ENCODE measurements at regions not wholly inside any gene's neighbourhood (a gene's known extent, or its start where the extent isn't known, plus 50 kb on each side); places are given as distances from the start of the nearest gene placed in this dataset.

- Histone ChIP-seq H3K4me1 (ENCODE audit: insufficient read depth, low read length) (no peaks in the 10 kb centered on the region), H3K27ac (ENCODE audit: low read depth in 1 of 2, low read length in 2 of 2) (no peak overlapping the region), H3K4me3 (ENCODE audit: low read length) (no peak overlapping the region), H3K36me3 (ENCODE audit: insufficient read depth, low read length) (no peaks in the 10 kb centered on the region), H3K27me3 (ENCODE audit: control insufficient read depth in 1 of 2, insufficient read depth in 2 of 2, low read length in 2 of 2) (peaks cover 0 to 3% of the 10 kb centered on the region in 2 experiments), H3K9me3 (ENCODE audit: control insufficient read depth in 1 of 2, insufficient read depth in 1 of 2, low read length in 2 of 2) (no peaks in the 10 kb centered on the region)
- Mint-ChIP-seq H3K4me3 (no peak overlapping the region), H3K27ac (no peak overlapping the region), H3K4me1 (ENCODE audit: low read depth) (no peaks in the 10 kb centered on the region), H3K9me3 (no peaks in the 10 kb centered on the region), H3K36me3 (ENCODE audit: low read depth) (no peaks in the 10 kb centered on the region), H3K27me3 (no peaks in the 10 kb centered on the region)
- DNase-seq (no peak), ATAC-seq (ENCODE audit: poor library complexity) (no peak)
- intact Hi-C loops (cut with DNase I, micrococcal nuclease) = no loop called here
- POLR2A ChIA-PET = no interaction called here
- CTCF ChIA-PET = interaction anchor here (1.9 kb wide), 1 partner anchor 10 kb away, joined by 4 read pairs; no protein-coding TSS in a partner anchor
- TF ChIP-seq CTCF (IDR thresholded peaks at IDR 0.05) = no peak
These were observed 207.5 kb upstream of the SAMSN1 start for GRCh38 chr21:14753466-14754258.

GRCh38 chr21:14753069-14753465, 207.0 kb upstream of the SAMSN1 start:
- intact Hi-C loops (cut with DNase I, micrococcal nuclease) = no loop called here
- Mint-ChIP-seq H3K9me3 (no peaks in the 10 kb centered on the region), H3K4me3 (no peak overlapping the region), H3K36me3 (ENCODE audit: low read depth) (no peaks in the 10 kb centered on the region), H3K27ac (no peak overlapping the region), H3K27me3 (no peaks in the 10 kb centered on the region), H3K4me1 (ENCODE audit: low read depth) (no peaks in the 10 kb centered on the region)
- DNase-seq = no peak
- no peaks in the 10 kb centered on the region for H3K36me3 ChIP-seq (ENCODE audit: insufficient read depth, low read length)
- no peak overlapping the region for H3K27ac ChIP-seq (ENCODE audit: low read depth in 1 of 2, low read length in 2 of 2)
- no peak overlapping the region for H3K4me3 ChIP-seq (ENCODE audit: low read length)
- peaks cover 0 to 3% of the 10 kb centered on the region in 2 experiments for H3K27me3 ChIP-seq (ENCODE audit: control insufficient read depth in 1 of 2, insufficient read depth in 2 of 2, low read length in 2 of 2)
- ATAC-seq (ENCODE audit: poor library complexity) = no peak
- no peak for TF ChIP-seq CTCF (IDR thresholded peaks at IDR 0.05)
- ChIA-PET POLR2A (no interaction called here), CTCF (interaction anchor here (1.9 kb wide), 1 partner anchor 11 kb away, joined by 4 read pairs; no protein-coding TSS in a partner anchor)
- no peaks in the 10 kb centered on the region for H3K4me1 ChIP-seq (ENCODE audit: insufficient read depth, low read length)
- no peaks in the 10 kb centered on the region for H3K9me3 ChIP-seq (ENCODE audit: control insufficient read depth in 1 of 2, insufficient read depth in 1 of 2, low read length in 2 of 2)

GRCh38 chr21:14752345-14752909, 206.3 kb upstream of the SAMSN1 start:
- H3K36me3 ChIP-seq (ENCODE audit: insufficient read depth, low read length) = no peaks in the 10 kb centered on the region
- H3K9me3 ChIP-seq (ENCODE audit: control insufficient read depth in 1 of 2, insufficient read depth in 1 of 2, low read length in 2 of 2) = no peaks in the 10 kb centered on the region
- Mint-ChIP-seq H3K4me3 (no peak overlapping the region), H3K36me3 (ENCODE audit: low read depth) (no peaks in the 10 kb centered on the region), H3K27ac (no peak overlapping the region), H3K9me3 (no peaks in the 10 kb centered on the region), H3K27me3 (no peaks in the 10 kb centered on the region), H3K4me1 (ENCODE audit: low read depth) (no peaks in the 10 kb centered on the region)
- H3K27ac ChIP-seq (ENCODE audit: low read depth in 1 of 2, low read length in 2 of 2) = no peak overlapping the region
- H3K4me3 ChIP-seq (ENCODE audit: low read length) = no peak overlapping the region
- H3K4me1 ChIP-seq (ENCODE audit: insufficient read depth, low read length) = no peaks in the 10 kb centered on the region
- intact Hi-C loops (cut with DNase I, micrococcal nuclease) = no loop called here
- ChIA-PET CTCF (no interaction called here), POLR2A (no interaction called here)
- H3K27me3 ChIP-seq (ENCODE audit: control insufficient read depth in 1 of 2, insufficient read depth in 2 of 2, low read length in 2 of 2) = peaks cover 0 to 3% of the 10 kb centered on the region in 2 experiments
- no peak for TF ChIP-seq CTCF (IDR thresholded peaks at IDR 0.05)
- DNase-seq (no peak), ATAC-seq (ENCODE audit: poor library complexity) (no peak)
